WERI-Rb-1 (cell line): ENCODE measurements at regions not wholly inside any gene's neighbourhood (a gene's known extent, or its start where the extent isn't known, plus 50 kb on each side); places are given as distances from the start of the nearest gene placed in this dataset.

Source experiments
- DNase-seq: peaks from one replicate; pipeline ENCODE4 v3.0.0-alpha.2; 2020
- H3K27ac ChIP-seq: fragments of 250-450 bp; sonication (Bioruptor Pico); 2 replicates; pipeline ENCODE4 v1.5.1; 2020; ENCODE audit warnings: mild to moderate bottlenecking, moderate library complexity
- H3K27me3 ChIP-seq: fragments of 250-450 bp; sonication (Bioruptor Pico); 2 replicates; pipeline ENCODE4 v1.5.1; 2021; ENCODE audit warnings: mild to moderate bottlenecking, low read depth, moderate library complexity; ENCODE audit not compliant: insufficient read depth, severe bottlenecking
- H3K36me3 ChIP-seq: fragments of 250-450 bp; sonication (Bioruptor Pico); 2 replicates; pipeline ENCODE4 v1.5.1; 2020; ENCODE audit warnings: mild to moderate bottlenecking, moderate library complexity
- H3K4me3 ChIP-seq: 2 replicates; pipeline ENCODE4 v1.5.1; 2011; ENCODE audit warnings: low read depth, mild to moderate bottlenecking, control low read depth, low read length
- H3K9me3 ChIP-seq: fragments of 250-450 bp; sonication (Bioruptor Pico); 2 replicates; pipeline ENCODE4 v1.5.1; 2021; ENCODE audit warnings: mild to moderate bottlenecking, moderate library complexity; ENCODE audit not compliant: severe bottlenecking
- TF ChIP-seq, protein P1 (sequence below): IDR thresholded peaks from 2 replicates; pipeline ENCODE4 v1.5.1; 2011; ENCODE audit warnings: low read depth, mild to moderate bottlenecking, control low read depth, inconsistent platforms, low read length

DNA sequence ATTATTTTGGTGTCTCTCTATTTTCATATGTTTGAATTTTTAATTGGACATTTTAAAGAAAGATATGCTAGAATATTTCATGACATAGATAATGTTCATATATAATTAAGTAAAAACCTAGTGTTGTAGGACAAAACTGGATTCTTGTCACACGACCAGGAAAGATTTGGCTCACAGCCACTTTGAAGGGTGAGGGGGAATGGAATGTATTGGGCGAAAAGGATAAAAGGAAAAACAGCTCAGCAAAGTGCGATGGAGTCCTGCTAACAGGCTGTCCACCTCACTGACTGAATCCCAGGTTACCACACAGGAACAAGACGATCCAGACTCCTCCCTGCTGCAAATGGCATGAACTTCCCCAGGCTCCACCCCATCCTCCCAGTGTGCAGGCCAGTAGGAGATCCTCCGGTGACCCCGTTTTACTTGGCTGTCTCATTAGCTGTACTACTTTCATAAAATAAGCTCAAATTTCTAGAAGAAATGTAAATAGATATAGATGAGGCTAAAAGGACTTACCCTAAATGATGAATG lies 186.2 kb downstream of the CD47 start:
- H3K27me3 ChIP-seq: no peaks in the 10 kb centered on the region
- TF ChIP-seq, protein P1, sequence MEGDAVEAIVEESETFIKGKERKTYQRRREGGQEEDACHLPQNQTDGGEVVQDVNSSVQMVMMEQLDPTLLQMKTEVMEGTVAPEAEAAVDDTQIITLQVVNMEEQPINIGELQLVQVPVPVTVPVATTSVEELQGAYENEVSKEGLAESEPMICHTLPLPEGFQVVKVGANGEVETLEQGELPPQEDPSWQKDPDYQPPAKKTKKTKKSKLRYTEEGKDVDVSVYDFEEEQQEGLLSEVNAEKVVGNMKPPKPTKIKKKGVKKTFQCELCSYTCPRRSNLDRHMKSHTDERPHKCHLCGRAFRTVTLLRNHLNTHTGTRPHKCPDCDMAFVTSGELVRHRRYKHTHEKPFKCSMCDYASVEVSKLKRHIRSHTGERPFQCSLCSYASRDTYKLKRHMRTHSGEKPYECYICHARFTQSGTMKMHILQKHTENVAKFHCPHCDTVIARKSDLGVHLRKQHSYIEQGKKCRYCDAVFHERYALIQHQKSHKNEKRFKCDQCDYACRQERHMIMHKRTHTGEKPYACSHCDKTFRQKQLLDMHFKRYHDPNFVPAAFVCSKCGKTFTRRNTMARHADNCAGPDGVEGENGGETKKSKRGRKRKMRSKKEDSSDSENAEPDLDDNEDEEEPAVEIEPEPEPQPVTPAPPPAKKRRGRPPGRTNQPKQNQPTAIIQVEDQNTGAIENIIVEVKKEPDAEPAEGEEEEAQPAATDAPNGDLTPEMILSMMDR: no peak
- H3K36me3 ChIP-seq: no peaks in the 10 kb centered on the region
- H3K9me3 ChIP-seq: no peaks in the 10 kb centered on the region
- no peak overlapping the region for H3K27ac ChIP-seq
- no peak overlapping the region for H3K4me3 ChIP-seq
- no peak for DNase-seq

DNA sequence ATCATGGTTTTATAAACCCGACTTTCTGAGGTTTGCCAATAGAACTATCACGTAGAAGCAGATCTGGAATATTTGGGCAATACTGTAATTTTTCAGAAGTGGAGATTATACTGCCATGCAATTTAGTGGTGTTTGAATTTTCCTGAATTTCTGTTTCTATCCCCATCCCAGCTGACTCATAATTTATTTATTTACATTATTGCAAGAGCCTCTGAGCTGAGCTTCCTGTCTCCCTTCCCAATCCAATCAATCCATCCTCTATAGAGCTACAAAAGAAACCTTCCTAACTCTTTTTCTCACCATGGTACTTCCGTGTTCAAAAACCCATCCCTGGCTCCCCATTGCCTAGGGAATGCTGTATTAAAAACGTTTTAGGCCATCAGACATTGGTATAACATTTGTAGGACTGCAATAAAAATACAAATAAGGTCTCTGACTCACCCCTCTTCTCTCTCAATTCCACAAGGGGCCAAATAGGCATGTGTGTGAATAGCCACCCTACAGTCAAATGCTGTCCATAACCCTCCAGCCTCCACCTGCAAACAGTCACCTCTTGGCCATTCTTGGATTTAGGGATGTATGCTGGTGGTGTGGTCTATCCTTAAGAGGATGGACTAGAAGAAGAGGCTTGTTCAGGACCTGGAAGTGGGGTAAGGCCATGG lies 190.7 kb downstream of the CD47 start:
- TF ChIP-seq, protein P1: no peak
- no peak for DNase-seq
- no peaks in the 10 kb centered on the region for H3K9me3 ChIP-seq
- no peak overlapping the region for H3K27ac ChIP-seq
- H3K36me3 ChIP-seq: no peaks in the 10 kb centered on the region
- H3K27me3 ChIP-seq: no peaks in the 10 kb centered on the region
- no peak overlapping the region for H3K4me3 ChIP-seq

DNA sequence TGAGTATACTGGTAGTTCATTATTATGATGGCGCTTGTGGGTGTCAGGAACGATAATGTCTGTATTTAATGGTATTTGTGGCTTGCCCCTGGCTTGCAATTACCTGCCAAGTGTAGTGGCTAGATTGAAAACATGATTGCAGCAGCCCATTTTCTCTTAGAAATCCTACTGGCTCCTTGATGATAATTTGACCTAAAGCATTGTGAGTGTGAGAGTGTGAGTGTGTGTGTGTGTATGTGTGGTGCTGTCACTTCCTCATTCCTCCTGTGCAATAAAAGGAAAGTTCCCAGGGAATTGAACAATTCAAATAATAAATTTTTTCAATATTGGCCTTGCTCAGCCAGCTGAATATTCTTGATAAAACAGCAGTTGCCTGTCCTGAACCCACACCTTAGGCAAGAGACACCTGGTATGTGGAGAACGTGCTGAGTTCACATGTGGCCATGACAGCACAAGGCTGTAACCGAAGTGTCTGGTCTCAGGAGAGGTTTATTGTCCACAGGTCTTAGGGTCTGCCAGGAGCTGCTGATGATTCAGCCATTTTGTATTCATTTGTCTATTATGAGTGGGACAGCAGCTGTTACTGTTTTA lies 193.3 kb downstream of the CD47 start:
- Histone ChIP-seq H3K27ac (no peak overlapping the region), H3K4me3 (no peak overlapping the region)
- DNase-seq: no peak

DNA sequence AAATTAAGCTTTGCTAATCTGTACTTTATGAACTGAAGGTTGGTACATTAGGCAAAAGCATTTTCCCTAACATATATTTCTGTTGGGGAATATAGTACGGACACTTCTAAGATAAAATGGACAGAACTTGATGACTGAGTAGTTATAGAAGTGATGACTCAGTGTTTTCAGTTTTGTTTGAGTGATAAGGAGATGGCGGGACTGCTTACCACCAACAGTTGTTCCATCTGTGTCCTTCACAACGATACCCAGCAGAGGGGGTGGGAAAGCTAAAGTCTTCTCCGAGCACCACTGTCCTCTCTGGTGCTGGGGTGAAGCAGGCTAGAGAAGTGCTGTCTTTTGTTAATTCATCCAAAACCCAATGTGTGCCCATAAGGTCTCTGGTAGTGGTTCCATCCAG lies 195.8 kb downstream of the CD47 start:
- Histone ChIP-seq H3K27me3 (no peaks in the 10 kb centered on the region), H3K4me3 (no peak overlapping the region), H3K9me3 (no peaks in the 10 kb centered on the region), H3K27ac (no peak overlapping the region), H3K36me3 (no peaks in the 10 kb centered on the region)
- no peak for DNase-seq
- TF ChIP-seq, protein P1: no peak

More for the DNA sequence above, 193.3 kb downstream of the CD47 start:
- no peaks in the 10 kb centered on the region for H3K9me3 ChIP-seq
- no peaks in the 10 kb centered on the region for H3K36me3 ChIP-seq
- no peaks in the 10 kb centered on the region for H3K27me3 ChIP-seq
- TF ChIP-seq, protein P1: no peak

DNA sequence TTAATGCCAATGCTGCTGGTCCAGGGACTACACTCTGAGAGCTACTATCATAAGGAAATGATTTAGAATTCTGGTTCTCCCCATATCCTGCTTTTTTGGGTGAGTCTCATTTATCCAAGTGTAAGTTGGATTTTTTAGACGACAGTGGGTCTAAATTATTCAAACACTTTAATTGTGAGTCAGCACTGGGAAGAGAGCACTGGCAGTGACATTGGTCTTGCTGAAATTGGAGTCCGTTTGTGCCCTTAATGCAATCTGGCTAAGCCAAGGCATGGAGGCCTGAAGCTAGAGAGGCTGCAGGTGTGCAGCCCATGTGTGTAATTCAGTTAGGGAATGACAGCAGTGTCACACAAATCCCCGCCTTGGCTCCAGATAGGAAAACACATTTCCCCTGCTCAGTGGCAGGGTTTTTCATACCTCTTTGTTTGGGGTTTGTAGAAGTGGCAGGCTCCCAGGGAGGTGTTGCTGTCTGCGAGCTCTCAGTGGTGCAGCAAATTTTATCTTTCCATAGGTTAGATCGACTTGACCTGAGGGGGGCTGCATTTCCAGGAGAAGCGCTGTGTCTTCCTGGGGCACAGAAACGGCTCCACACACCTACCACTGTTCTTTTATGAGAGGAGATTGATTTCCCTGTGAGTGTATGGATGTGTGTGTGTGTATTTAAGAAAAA lies 197.7 kb downstream of the CD47 start:
- Histone ChIP-seq H3K27me3 (no peaks in the 10 kb centered on the region), H3K27ac (no peak overlapping the region), H3K4me3 (no peak overlapping the region), H3K9me3 (no peaks in the 10 kb centered on the region), H3K36me3 (no peaks in the 10 kb centered on the region)
- DNase-seq: no peak
- TF ChIP-seq, protein P1: no peak
